ENCODE measurements at regions not wholly inside any gene's neighbourhood (a gene's known extent, or its start where the extent isn't known, plus 50 kb on each side); places are given as distances from the start of the nearest gene placed in this dataset.

GRCh38 chr2:7962161-7962560 is 719.7 kb upstream of the ID2 start:
- no peak for DNase-seq
- Histone ChIP-seq H3K36me3 (no peaks in the 10 kb centered on the region), H3K27me3 (no peaks in the 10 kb centered on the region), H3K27ac (no peak overlapping the region), H3K9me3 (no peaks in the 10 kb centered on the region), H3K4me3 (replicated peaks in 1 of 3) (no peak overlapping the region), H3K4me1 (no peaks in the 10 kb centered on the region)
- intact Hi-C loops (cut with DNase I) = no loop called here
- WGBS, 2 donors = 90 to 92% methylated on average over 3 of the region's 3 CpGs
- TF ChIP-seq POLR2A (IDR thresholded peaks at IDR 0.05) = no peak
- no peak for TF ChIP-seq CTCF (IDR thresholded peaks at IDR 0.05)

DNA sequence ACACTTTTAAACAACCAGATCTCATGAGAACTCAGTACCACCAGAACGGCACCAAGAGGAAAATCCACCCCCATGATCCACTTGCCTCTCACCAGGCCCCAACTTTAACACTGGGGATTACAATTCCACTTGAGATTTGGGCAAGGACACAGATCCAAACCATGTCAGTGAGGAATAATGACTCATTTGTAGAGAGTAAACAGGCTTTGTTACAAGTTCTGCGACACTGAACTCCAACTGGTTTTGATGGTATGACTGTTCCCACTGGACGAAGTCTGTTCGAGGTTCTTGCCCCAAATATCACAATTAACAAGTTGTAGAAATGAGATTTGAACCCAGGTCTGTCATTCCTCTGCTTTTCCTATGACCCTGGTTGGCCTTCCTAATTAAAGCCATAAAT is 718.1 kb upstream of the ID2 start:
- Histone ChIP-seq H3K27me3 (no peaks in the 10 kb centered on the region), H3K36me3 (no peaks in the 10 kb centered on the region), H3K4me1 (no peaks in the 10 kb centered on the region), H3K27ac (no peak overlapping the region), H3K9me3 (no peaks in the 10 kb centered on the region), H3K4me3 (replicated peaks in 1 of 3) (no peak overlapping the region)
- intact Hi-C loops (cut with DNase I) = no loop called here
- no peak for DNase-seq
- 95 to 98% methylated on average over 4 of the region's 4 CpGs for WGBS, 2 donors
- TF ChIP-seq CTCF (IDR thresholded peaks at IDR 0.05) (no peak), POLR2A (IDR thresholded peaks at IDR 0.05) (no peak)

GRCh38 chr2:7966032-7966431 is 715.8 kb upstream of the ID2 start:
- no peak for DNase-seq
- Histone ChIP-seq H3K9me3 (no peaks in the 10 kb centered on the region), H3K4me3 (replicated peaks in 1 of 3) (no peak overlapping the region), H3K4me1 (no peaks in the 10 kb centered on the region), H3K27me3 (no peaks in the 10 kb centered on the region), H3K36me3 (no peaks in the 10 kb centered on the region), H3K27ac (no peak overlapping the region)
- intact Hi-C loops (cut with DNase I) = no loop called here
- TF ChIP-seq POLR2A (IDR thresholded peaks at IDR 0.05) (no peak), CTCF (IDR thresholded peaks at IDR 0.05) (no peak)
- 61 to 62% methylated on average over 3 of the region's 3 CpGs for WGBS, 2 donors

- TF ChIP-seq POLR2A (IDR thresholded peaks at IDR 0.05) (no peak), CTCF (IDR thresholded peaks at IDR 0.05) (no peak)
- Histone ChIP-seq H3K27me3 (no peaks in the 10 kb centered on the region), H3K9me3 (no peaks in the 10 kb centered on the region), H3K27ac (no peak overlapping the region), H3K36me3 (no peaks in the 10 kb centered on the region), H3K4me3 (replicated peaks in 1 of 3) (no peak overlapping the region), H3K4me1 (no peaks in the 10 kb centered on the region)
- WGBS, 2 donors = 95 to 96% methylated on average over 6 of the region's 6 CpGs
- DNase-seq = no peak
- intact Hi-C loops (cut with DNase I) = no loop called here
Observed at GRCh38 chr2:7967707-7968405, 714.0 kb upstream of the ID2 start.

DNA sequence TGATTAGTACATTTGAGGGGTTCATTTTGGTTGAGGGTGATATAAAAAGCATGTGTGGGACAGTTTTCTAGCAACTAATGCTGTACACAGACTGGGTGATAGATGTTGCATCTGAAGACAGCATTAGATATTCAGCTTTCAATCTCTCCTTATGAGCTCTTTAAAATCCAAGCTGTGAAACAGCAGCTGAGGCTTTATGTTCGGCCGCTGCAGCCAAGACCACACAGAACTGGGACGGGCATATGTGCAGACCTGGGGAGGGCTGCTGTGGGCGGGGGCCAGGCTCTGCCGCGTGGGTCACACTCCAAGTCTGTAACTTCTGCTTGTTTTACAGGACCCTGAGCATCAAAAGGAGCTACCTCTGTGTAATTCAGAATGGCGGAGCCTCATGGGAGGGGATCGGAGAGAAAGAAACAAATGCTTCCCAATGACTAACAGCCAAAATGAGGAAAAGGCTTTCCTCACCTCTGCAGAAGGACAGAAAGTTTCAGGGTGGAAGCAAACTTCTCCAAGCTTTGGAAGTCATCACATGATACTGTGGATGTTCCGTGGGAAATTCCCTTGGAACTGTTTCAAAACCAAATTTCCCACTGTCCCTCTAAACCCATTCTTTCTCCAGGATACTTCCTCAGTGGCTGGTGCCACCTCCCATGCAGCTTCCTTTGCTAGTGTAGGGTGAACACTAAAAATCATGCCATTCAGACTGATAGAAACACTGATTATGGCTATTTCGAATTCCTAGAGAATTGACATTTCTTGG is 711.9 kb upstream of the ID2 start:
- no peak for TF ChIP-seq POLR2A (IDR thresholded peaks at IDR 0.05)
- no peak for TF ChIP-seq CTCF (IDR thresholded peaks at IDR 0.05)
- 85 to 86% methylated on average over 10 of the region's 10 CpGs for WGBS, 2 donors
- Histone ChIP-seq H3K4me1 (no peaks in the 10 kb centered on the region), H3K27ac (no peak overlapping the region), H3K9me3 (no peaks in the 10 kb centered on the region), H3K27me3 (no peaks in the 10 kb centered on the region), H3K36me3 (no peaks in the 10 kb centered on the region), H3K4me3 (replicated peaks in 1 of 3) (no peak overlapping the region)
- intact Hi-C loops (cut with DNase I) = no loop called here
- DNase-seq = no peak
